OCI-LY1 (cell line): ENCODE measurements at regions not wholly inside any gene's neighbourhood (a gene's known extent, or its start where the extent isn't known, plus 50 kb on each side); places are given as distances from the start of the nearest gene placed in this dataset.

ENCODE experiments used
- CTCF ChIP-seq: fragments of 200-600 bp; sonication (generic), shearing (Covaris generic); IDR thresholded peaks from 2 replicates; pipeline ENCODE4 v1.5.1; 2017; ENCODE audit warnings: mild to moderate bottlenecking, antibody characterized with exemption, low read length, moderate library complexity, mixed read lengths
- EZH2 ChIP-seq: fragments of 200-600 bp; sonication (generic), shearing (Covaris generic); IDR thresholded peaks from 2 replicates; pipeline ENCODE4 v1.8.0; 2017; ENCODE audit warnings: borderline replicate concordance, mixed run types, mild to moderate bottlenecking, antibody characterized with exemption, low read length, moderate library complexity, mixed read lengths

GRCh38 chr1:232501854-232502253, 128.1 kb downstream of the SIPA1L2 start:
- TF ChIP-seq CTCF: no peak
- no peak for TF ChIP-seq EZH2
